22Rv1 (cell line): ENCODE measurements at regions not wholly inside any gene's neighbourhood (a gene's known extent, or its start where the extent isn't known, plus 50 kb on each side); places are given as distances from the start of the nearest gene placed in this dataset.

ENCODE experiments used
- ZFX ChIP-seq: fragments of 450-650 bp; IDR thresholded peaks from 2 replicates; pipeline ENCODE4 v1.6.1; 2017; ENCODE audit warnings: antibody characterized with exemption, borderline replicate concordance
- TF ChIP-seq, protein P1 (sequence below): fragments of 450-650 bp; IDR thresholded peaks from 2 replicates; pipeline ENCODE4 v1.5.1; 2017; ENCODE audit warnings: mild to moderate bottlenecking

- TF ChIP-seq, protein P1, sequence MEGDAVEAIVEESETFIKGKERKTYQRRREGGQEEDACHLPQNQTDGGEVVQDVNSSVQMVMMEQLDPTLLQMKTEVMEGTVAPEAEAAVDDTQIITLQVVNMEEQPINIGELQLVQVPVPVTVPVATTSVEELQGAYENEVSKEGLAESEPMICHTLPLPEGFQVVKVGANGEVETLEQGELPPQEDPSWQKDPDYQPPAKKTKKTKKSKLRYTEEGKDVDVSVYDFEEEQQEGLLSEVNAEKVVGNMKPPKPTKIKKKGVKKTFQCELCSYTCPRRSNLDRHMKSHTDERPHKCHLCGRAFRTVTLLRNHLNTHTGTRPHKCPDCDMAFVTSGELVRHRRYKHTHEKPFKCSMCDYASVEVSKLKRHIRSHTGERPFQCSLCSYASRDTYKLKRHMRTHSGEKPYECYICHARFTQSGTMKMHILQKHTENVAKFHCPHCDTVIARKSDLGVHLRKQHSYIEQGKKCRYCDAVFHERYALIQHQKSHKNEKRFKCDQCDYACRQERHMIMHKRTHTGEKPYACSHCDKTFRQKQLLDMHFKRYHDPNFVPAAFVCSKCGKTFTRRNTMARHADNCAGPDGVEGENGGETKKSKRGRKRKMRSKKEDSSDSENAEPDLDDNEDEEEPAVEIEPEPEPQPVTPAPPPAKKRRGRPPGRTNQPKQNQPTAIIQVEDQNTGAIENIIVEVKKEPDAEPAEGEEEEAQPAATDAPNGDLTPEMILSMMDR: no peak
- no peak for TF ChIP-seq ZFX
These were observed 312.0 kb downstream of the ALDH8A1 start for GRCh38 chr6:134637847-134638437.
